SK-N-SH (cell line): ENCODE measurements at regions not wholly inside any gene's neighbourhood (a gene's known extent, or its start where the extent isn't known, plus 50 kb on each side); places are given as distances from the start of the nearest gene placed in this dataset.

Experiments
- CTCF ChIA-PET: fragments of 300-600, 350-600 bp; formaldehyde crosslinking; extraction: SDS; loops from one replicate; lab custom pipeline; 2021; lab: Yijun Ruan, JAX
- POLR2A ChIA-PET: fragments of 350-600 bp; sonication (Branson Sonifier 250); formaldehyde crosslinking; extraction: SDS; loops from one replicate; lab custom pipeline; 2020; ENCODE audit warnings: antibody characterized with exemption, inconsistent platforms; lab: Yijun Ruan, JAX
- DNase-seq: peaks from one replicate; pipeline ENCODE4 v3.0.0; 2012
- H2AFZ ChIP-seq: fragments of 200-600 bp; sonication (generic); 2 replicates; pipeline ENCODE4 v1.8.1; 2016; ENCODE audit warnings: antibody characterized with exemption, mild to moderate bottlenecking, low read depth
- H3F3A ChIP-seq: fragments of 200-600 bp; sonication (generic); replicated peaks from 2 replicates; pipeline ENCODE3; 2016; ENCODE audit warnings: antibody characterized with exemption, mild to moderate bottlenecking; ENCODE audit not compliant: insufficient read depth
- H3K27ac ChIP-seq, 2 experiments: fragments of 200-500 bp in 1 of 2; fragments of 200-600 bp in 1 of 2; sonication (Bioruptor generic) in 1 of 2; sonication (generic), shearing (Covaris generic) in 1 of 2; 2 replicates each; pipeline versions ENCODE4 v1.5.1 to v1.6.1; 2014 to 2016; ENCODE audit warnings: low read depth in 2 of 2, inconsistent platforms in 1 of 2, low read length in 1 of 2, mild to moderate bottlenecking in 1 of 2, mixed read lengths in 1 of 2
- H3K27me3 ChIP-seq: fragments of 200-600 bp; sonication (generic), shearing (Covaris generic); 2 replicates; pipeline ENCODE4 v1.6.1; 2016; ENCODE audit warnings: mixed run types; ENCODE audit not compliant: insufficient read depth
- H3K36me3 ChIP-seq, 2 experiments: fragments of 200-500 bp in 1 of 2; fragments of 200-600 bp in 1 of 2; sonication (Bioruptor generic) in 1 of 2; sonication (generic) in 1 of 2; replicated peaks in 1 of 2; 2 replicates each; pipeline versions ENCODE3 to v1.5.1; 2014 to 2016; ENCODE audit warnings: low read length in 1 of 2, mild to moderate bottlenecking in 1 of 2; ENCODE audit not compliant: insufficient read depth in 2 of 2, control insufficient read depth in 1 of 2
- H3K4me1 ChIP-seq, 2 experiments: fragments of 200-500 bp in 1 of 2; fragments of 200-600 bp in 1 of 2; sonication (Bioruptor generic) in 1 of 2; sonication (generic), shearing (Covaris generic) in 1 of 2; 2 replicates each; pipeline versions ENCODE4 v1.5.1 to v1.6.1; 2014 to 2016; ENCODE audit warnings: low read depth in 1 of 2, low read length in 1 of 2, mixed run types in 1 of 2; ENCODE audit not compliant: insufficient read depth in 2 of 2, control insufficient read depth in 1 of 2
- H3K4me2 ChIP-seq: fragments of 200-600 bp; sonication (generic), shearing (Covaris generic); 2 replicates; pipeline ENCODE4 v1.6.1; 2017; ENCODE audit warnings: mixed run types
- H3K4me3 ChIP-seq, 2 experiments: fragments of 200-500 bp in 1 of 2; fragments of 200-600 bp in 1 of 2; sonication (Bioruptor generic) in 1 of 2; sonication (generic), shearing (Covaris generic) in 1 of 2; 2 replicates each; pipeline versions ENCODE4 v1.5.1 to v1.8.1; 2014 to 2016; ENCODE audit warnings: low read depth in 2 of 2, inconsistent platforms in 1 of 2, low read length in 1 of 2, mild to moderate bottlenecking in 1 of 2, mixed read lengths in 1 of 2, moderate library complexity in 1 of 2
- H3K79me2 ChIP-seq: fragments of 200-600 bp; sonication (generic); 2 replicates; pipeline ENCODE4 v1.8.1; 2017; ENCODE audit warnings: mild to moderate bottlenecking; ENCODE audit not compliant: insufficient read depth
- H3K9ac ChIP-seq: fragments of 200-600 bp; sonication (generic); 2 replicates; pipeline ENCODE4 v1.6.1; 2017; ENCODE audit warnings: mixed run types
- H3K9me2 ChIP-seq: fragments of 200-600 bp; sonication (generic); 2 replicates; pipeline ENCODE4 v1.6.1; 2017; ENCODE audit warnings: mixed run types
- H3K9me3 ChIP-seq: fragments of 200-600 bp; sonication (generic); 2 replicates; pipeline ENCODE4 v1.6.1; 2017; ENCODE audit warnings: mixed run types, mild to moderate bottlenecking, moderate library complexity
- H4K20me1 ChIP-seq: fragments of 200-600 bp; sonication (generic); 2 replicates; pipeline ENCODE4 v1.6.1; 2017; ENCODE audit warnings: mild to moderate bottlenecking, mixed run types; ENCODE audit not compliant: insufficient read depth
- CHD2 ChIP-seq: fragments of 150-350 bp; IDR thresholded peaks from 2 replicates; pipeline ENCODE4 v1.6.1; 2018; ENCODE audit warnings: low read length; ENCODE audit not compliant: partially characterized antibody
- EP300 ChIP-seq, 2 experiments: IDR thresholded peaks; 2 replicates each; pipeline versions ENCODE4 v1.4.0 to v1.6.1; 2012; ENCODE audit warnings: borderline replicate concordance in 1 of 2, low read depth in 1 of 2, low read length in 1 of 2
- FOSL2 ChIP-seq: IDR thresholded peaks from 2 replicates; pipeline ENCODE4 v1.4.0; 2012; ENCODE audit warnings: low read depth, mild to moderate bottlenecking, moderate library complexity, borderline replicate concordance
- FOXM1 ChIP-seq: IDR thresholded peaks from 2 replicates; pipeline ENCODE4 v1.4.0; 2012; ENCODE audit warnings: low read depth, mild to moderate bottlenecking
- GATA2 ChIP-seq: sonication (generic); formaldehyde crosslinking; IDR thresholded peaks from 2 replicates; pipeline ENCODE4 v1.5.0; 2020; ENCODE audit warnings: mild to moderate bottlenecking, missing genetic modification reagents
- JUND ChIP-seq: IDR thresholded peaks from 2 replicates; pipeline ENCODE4 v1.4.0; 2012
- NRF1 ChIP-seq: IDR thresholded peaks from 2 replicates; pipeline ENCODE4 v1.6.1; 2012; ENCODE audit warnings: low read depth, mild to moderate bottlenecking, low read length
- RCOR1 ChIP-seq: fragments of 150-350 bp; IDR thresholded peaks from 2 replicates; pipeline ENCODE4 v1.6.1; 2017; ENCODE audit warnings: antibody characterized with exemption, low read length
- RFX5 ChIP-seq: IDR thresholded peaks from 2 replicates; pipeline ENCODE4 v1.6.1; 2012; ENCODE audit warnings: mild to moderate bottlenecking, improper control_type of control experiment, low read length
- SMC3 ChIP-seq: IDR thresholded peaks from 2 replicates; pipeline ENCODE4 v1.6.1; 2012; ENCODE audit warnings: low read depth, low read length, improper control_type of control experiment
- TAF1 ChIP-seq: IDR thresholded peaks from 2 replicates; pipeline ENCODE4 v1.6.1; 2012; ENCODE audit warnings: low read depth, mild to moderate bottlenecking, low read length, moderate library complexity, borderline replicate concordance
- TEAD4 ChIP-seq: IDR thresholded peaks from 2 replicates; pipeline ENCODE4 v1.4.0; 2012; ENCODE audit warnings: mild to moderate bottlenecking, borderline replicate concordance; ENCODE audit not compliant: insufficient read depth
- WGBS: methylation state at CpG from one replicate; pipeline ENCODE4 v1.1.6; 2017; ENCODE audit warnings: low lambda C conversion rate; 5-methylcytosine and 5-hydroxymethylcytosine counted together
- TF ChIP-seq, protein P1 (sequence below): IDR thresholded peaks from 2 replicates; pipeline ENCODE4 v1.4.0; 2012; ENCODE audit warnings: low read depth
- TF ChIP-seq, protein P2 (sequence below): IDR thresholded peaks from 2 replicates; pipeline ENCODE4 v1.6.1; 2012; ENCODE audit warnings: mild to moderate bottlenecking, low read depth, low read length, moderate library complexity
- TF ChIP-seq, protein P3 (sequence below): fragments of 150-350 bp; IDR thresholded peaks from 2 replicates; pipeline ENCODE4 v1.6.1; 2017; ENCODE audit warnings: antibody characterized with exemption, low read length, low read depth, borderline replicate concordance

DNA sequence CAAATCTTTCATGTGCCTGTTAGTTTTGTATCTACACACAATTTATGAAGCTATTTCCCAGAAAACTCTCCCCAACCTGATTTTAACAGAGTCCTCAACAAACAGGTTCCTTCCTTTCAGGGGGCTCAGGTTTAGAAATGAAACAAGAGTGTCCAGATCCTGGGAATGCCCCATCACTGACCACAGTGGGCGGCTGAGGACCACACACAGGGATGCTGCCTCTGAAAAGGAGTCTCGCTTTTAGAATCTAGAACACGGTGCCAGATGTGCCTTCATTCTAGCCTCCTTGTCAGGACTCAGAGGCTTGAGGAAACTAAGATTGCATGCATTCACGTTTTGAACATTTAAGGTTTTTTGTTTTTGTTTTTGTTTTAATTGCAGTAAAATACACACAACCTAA, 115.0 kb downstream of the FOXB1 start (continued):
- TF ChIP-seq RFX5 (no peak), TAF1 (no peak)
- TF ChIP-seq, protein P1, sequence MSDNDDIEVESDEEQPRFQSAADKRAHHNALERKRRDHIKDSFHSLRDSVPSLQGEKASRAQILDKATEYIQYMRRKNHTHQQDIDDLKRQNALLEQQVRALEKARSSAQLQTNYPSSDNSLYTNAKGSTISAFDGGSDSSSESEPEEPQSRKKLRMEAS, result no peak

DNA sequence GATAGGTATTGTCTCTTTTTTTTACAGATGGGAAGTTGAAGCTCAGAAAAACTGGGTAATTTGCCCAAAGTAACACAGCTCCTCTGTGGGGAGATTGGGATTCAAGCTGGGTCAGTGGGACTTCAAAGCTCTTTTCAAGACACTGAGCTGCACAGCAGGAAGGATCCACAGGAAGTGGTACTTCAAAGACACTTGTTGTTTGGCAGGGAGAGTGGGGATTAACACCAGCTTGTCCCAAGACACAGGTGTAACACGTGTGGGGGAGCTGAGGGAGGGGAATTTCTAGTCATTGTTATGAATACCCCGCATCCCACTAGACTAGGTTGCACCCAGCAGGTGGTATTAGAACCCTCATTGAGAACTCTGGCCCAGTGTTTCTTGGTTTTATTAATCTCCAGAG, 116.0 kb downstream of the FOXB1 start:
- CTCF ChIA-PET, result no interaction called here
- DNase-seq, result no peak
- Histone ChIP-seq H2AFZ (no peak overlapping the region), H3F3A (no peaks in the 10 kb centered on the region), H3K36me3 (no peaks in the 10 kb centered on the region), H3K9me2 (no peaks in the 10 kb centered on the region), H3K4me3 (no peak overlapping the region), H3K79me2 (no peaks in the 10 kb centered on the region), H3K27me3 (peaks cover 13% of the 10 kb centered on the region; the same call in 1 of the 2 replicates), H4K20me1 (no peaks in the 10 kb centered on the region), H3K4me1 (no peaks in the 10 kb centered on the region), H3K9ac (no peak overlapping the region), H3K4me2 (no peak overlapping the region), H3K27ac (no peak overlapping the region), H3K9me3 (no peaks in the 10 kb centered on the region)
- WGBS, result 21% methylated on average over 2 of the region's 2 CpGs
- TF ChIP-seq CHD2 (no peak), RFX5 (no peak), RCOR1 (no peak), EP300 (IDR thresholded peaks at IDR 0.05; ENCODE audit: borderline replicate concordance in 1 of 2, low read depth in 1 of 2, low read length in 1 of 2) (no peak), SMC3 (no peak), FOXM1 (no peak), GATA2 (CRISPR knock-in tag) (no peak), FOSL2 (no peak), JUND (no peak), NRF1 (no peak), TEAD4 (no peak)
- TF ChIP-seq, protein P2, sequence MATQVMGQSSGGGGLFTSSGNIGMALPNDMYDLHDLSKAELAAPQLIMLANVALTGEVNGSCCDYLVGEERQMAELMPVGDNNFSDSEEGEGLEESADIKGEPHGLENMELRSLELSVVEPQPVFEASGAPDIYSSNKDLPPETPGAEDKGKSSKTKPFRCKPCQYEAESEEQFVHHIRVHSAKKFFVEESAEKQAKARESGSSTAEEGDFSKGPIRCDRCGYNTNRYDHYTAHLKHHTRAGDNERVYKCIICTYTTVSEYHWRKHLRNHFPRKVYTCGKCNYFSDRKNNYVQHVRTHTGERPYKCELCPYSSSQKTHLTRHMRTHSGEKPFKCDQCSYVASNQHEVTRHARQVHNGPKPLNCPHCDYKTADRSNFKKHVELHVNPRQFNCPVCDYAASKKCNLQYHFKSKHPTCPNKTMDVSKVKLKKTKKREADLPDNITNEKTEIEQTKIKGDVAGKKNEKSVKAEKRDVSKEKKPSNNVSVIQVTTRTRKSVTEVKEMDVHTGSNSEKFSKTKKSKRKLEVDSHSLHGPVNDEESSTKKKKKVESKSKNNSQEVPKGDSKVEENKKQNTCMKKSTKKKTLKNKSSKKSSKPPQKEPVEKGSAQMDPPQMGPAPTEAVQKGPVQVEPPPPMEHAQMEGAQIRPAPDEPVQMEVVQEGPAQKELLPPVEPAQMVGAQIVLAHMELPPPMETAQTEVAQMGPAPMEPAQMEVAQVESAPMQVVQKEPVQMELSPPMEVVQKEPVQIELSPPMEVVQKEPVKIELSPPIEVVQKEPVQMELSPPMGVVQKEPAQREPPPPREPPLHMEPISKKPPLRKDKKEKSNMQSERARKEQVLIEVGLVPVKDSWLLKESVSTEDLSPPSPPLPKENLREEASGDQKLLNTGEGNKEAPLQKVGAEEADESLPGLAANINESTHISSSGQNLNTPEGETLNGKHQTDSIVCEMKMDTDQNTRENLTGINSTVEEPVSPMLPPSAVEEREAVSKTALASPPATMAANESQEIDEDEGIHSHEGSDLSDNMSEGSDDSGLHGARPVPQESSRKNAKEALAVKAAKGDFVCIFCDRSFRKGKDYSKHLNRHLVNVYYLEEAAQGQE, result no peak
- TF ChIP-seq, protein P3, sequence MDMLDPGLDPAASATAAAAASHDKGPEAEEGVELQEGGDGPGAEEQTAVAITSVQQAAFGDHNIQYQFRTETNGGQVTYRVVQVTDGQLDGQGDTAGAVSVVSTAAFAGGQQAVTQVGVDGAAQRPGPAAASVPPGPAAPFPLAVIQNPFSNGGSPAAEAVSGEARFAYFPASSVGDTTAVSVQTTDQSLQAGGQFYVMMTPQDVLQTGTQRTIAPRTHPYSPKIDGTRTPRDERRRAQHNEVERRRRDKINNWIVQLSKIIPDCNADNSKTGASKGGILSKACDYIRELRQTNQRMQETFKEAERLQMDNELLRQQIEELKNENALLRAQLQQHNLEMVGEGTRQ, result no peak
- POLR2A ChIA-PET, result no interaction called here
